Loucy (cell line): ENCODE measurements at regions not wholly inside any gene's neighbourhood (a gene's known extent, or its start where the extent isn't known, plus 50 kb on each side); places are given as distances from the start of the nearest gene placed in this dataset.

Experiments
- H2AFZ ChIP-seq: fragments of 200-600 bp; sonication (generic); 2 replicates; pipeline ENCODE4 v1.6.0; 2016; ENCODE audit warnings: antibody characterized with exemption, mild to moderate bottlenecking, low read length, moderate library complexity
- H3F3A ChIP-seq: fragments of 200-600 bp; 2 replicates; pipeline ENCODE4 v1.6.0; 2016; ENCODE audit warnings: antibody characterized with exemption, low read depth, mild to moderate bottlenecking
- H3K27me3 ChIP-seq: fragments of 200-600 bp; sonication (generic); 2 replicates; pipeline ENCODE4 v1.6.1; 2014; ENCODE audit warnings: low read length, mild to moderate bottlenecking; ENCODE audit not compliant: insufficient read depth, poor library complexity, severe bottlenecking
- H3K36me3 ChIP-seq: fragments of 200-600 bp; sonication (generic); 2 replicates; pipeline ENCODE4 v1.6.1; 2016; ENCODE audit warnings: low read length; ENCODE audit not compliant: insufficient read depth
- H3K4me1 ChIP-seq: fragments of 200-600 bp; sonication (generic); 2 replicates; pipeline ENCODE4 v1.5.1; 2014; ENCODE audit warnings: low read length, mild to moderate bottlenecking; ENCODE audit not compliant: insufficient read depth, poor library complexity, severe bottlenecking
- H3K4me2 ChIP-seq: fragments of 200-600 bp; sonication (generic); 2 replicates; pipeline ENCODE4 v1.6.0; 2014; ENCODE audit warnings: antibody characterized with exemption, low read length, low read depth, mild to moderate bottlenecking; ENCODE audit not compliant: poor library complexity, severe bottlenecking
- H3K4me3 ChIP-seq: fragments of 200-600 bp; sonication (generic); 2 replicates; pipeline ENCODE4 v1.5.1; 2014; ENCODE audit warnings: low read length, mild to moderate bottlenecking, mixed read lengths; ENCODE audit not compliant: poor library complexity, severe bottlenecking
- H3K79me2 ChIP-seq: fragments of 200-600 bp; sonication (generic); 2 replicates; pipeline ENCODE4 v1.6.1; 2014; ENCODE audit warnings: low read length; ENCODE audit not compliant: insufficient read depth
- H3K9ac ChIP-seq: fragments of 200-600 bp; sonication (generic); 2 replicates; pipeline ENCODE4 v1.6.0; 2014; ENCODE audit warnings: mild to moderate bottlenecking, low read depth, low read length, moderate library complexity; ENCODE audit not compliant: poor library complexity, severe bottlenecking
- H3K9me2 ChIP-seq: fragments of 200-600 bp; sonication (generic); replicated peaks from 2 replicates; pipeline ENCODE4 v1.6.1; 2016; ENCODE audit warnings: low read depth, low read length, mixed read lengths
- H3K9me3 ChIP-seq: fragments of 200-600 bp; sonication (generic); 2 replicates; pipeline ENCODE4 v1.6.1; 2014; ENCODE audit warnings: mild to moderate bottlenecking, antibody characterized with exemption, low read length, low read depth; ENCODE audit not compliant: insufficient read depth
- H4K20me1 ChIP-seq: fragments of 200-600 bp; sonication (generic); 2 replicates; pipeline ENCODE4 v1.6.0; 2014; ENCODE audit warnings: antibody characterized with exemption, low read length, mild to moderate bottlenecking; ENCODE audit not compliant: insufficient read depth, poor library complexity, severe bottlenecking
- CTCF ChIP-seq: fragments of 200-600 bp; sonication (generic); conservative IDR thresholded peaks from 2 replicates; pipeline ENCODE4 v1.5.1; 2014; ENCODE audit warnings: mild to moderate bottlenecking, antibody characterized with exemption, low read length
- EZH2phosphoT487 ChIP-seq: fragments of 200-600 bp; IDR thresholded peaks from 2 replicates; pipeline ENCODE4 v1.6.1; 2018; ENCODE audit warnings: antibody characterized with exemption, mild to moderate bottlenecking, moderate library complexity, borderline replicate concordance

- no peaks in the 10 kb centered on the region for H3K4me1 ChIP-seq
- no peak for TF ChIP-seq EZH2phosphoT487
- no peak for TF ChIP-seq CTCF
- no peak overlapping the region for H2AFZ ChIP-seq
- H3K9me2 ChIP-seq = no peaks in the 10 kb centered on the region
- no peaks in the 10 kb centered on the region for H3K36me3 ChIP-seq
- no peaks in the 10 kb centered on the region for H3K27me3 ChIP-seq
- no peaks in the 10 kb centered on the region for H3F3A ChIP-seq
- H3K9me3 ChIP-seq = no peaks in the 10 kb centered on the region
- no peaks in the 10 kb centered on the region for H3K79me2 ChIP-seq
- H3K4me3 ChIP-seq = no peak overlapping the region
- H4K20me1 ChIP-seq = no peaks in the 10 kb centered on the region
- H3K9ac ChIP-seq = no peak overlapping the region
- no peak overlapping the region for H3K4me2 ChIP-seq
Observed at GRCh38 chr14:25436906-25437305, 387.0 kb upstream of the STXBP6 start.

DNA sequence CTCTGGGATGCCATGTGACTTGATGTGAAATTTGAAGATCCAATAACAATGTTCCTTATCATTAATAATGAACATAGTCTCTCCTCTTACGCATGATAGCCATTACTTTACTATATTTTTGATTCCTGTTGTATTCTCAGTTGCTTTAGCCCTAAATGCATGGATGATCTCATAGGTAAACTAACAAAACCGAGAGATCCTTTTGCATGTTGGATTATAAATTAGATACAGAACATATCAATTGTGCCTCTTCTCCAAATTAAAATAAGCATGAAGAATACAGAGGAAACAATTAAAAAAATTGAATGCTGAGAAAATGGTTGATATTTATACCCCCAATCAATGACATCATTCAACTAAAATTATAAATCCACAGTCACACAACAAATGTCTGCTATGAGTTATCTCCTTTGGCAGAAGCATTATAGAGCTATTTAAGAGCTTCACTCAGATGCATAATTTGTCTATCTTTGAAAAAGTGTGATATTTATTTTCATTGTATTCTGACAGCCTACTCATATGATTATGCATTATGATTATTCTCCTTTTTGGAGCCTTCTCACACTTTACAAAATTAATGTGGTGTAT is 386.4 kb upstream of the STXBP6 start:
- no peaks in the 10 kb centered on the region for H3K79me2 ChIP-seq
- H3F3A ChIP-seq = no peaks in the 10 kb centered on the region
- no peaks in the 10 kb centered on the region for H3K4me1 ChIP-seq
- H2AFZ ChIP-seq = no peak overlapping the region
- no peak overlapping the region for H3K4me3 ChIP-seq
- no peaks in the 10 kb centered on the region for H3K36me3 ChIP-seq
- H3K9me2 ChIP-seq = no peaks in the 10 kb centered on the region
- H4K20me1 ChIP-seq = no peaks in the 10 kb centered on the region
- H3K4me2 ChIP-seq = no peak overlapping the region
- H3K9ac ChIP-seq = no peak overlapping the region
- TF ChIP-seq EZH2phosphoT487 (no peak), CTCF (no peak)
- no peaks in the 10 kb centered on the region for H3K9me3 ChIP-seq
- H3K27me3 ChIP-seq = no peaks in the 10 kb centered on the region

DNA sequence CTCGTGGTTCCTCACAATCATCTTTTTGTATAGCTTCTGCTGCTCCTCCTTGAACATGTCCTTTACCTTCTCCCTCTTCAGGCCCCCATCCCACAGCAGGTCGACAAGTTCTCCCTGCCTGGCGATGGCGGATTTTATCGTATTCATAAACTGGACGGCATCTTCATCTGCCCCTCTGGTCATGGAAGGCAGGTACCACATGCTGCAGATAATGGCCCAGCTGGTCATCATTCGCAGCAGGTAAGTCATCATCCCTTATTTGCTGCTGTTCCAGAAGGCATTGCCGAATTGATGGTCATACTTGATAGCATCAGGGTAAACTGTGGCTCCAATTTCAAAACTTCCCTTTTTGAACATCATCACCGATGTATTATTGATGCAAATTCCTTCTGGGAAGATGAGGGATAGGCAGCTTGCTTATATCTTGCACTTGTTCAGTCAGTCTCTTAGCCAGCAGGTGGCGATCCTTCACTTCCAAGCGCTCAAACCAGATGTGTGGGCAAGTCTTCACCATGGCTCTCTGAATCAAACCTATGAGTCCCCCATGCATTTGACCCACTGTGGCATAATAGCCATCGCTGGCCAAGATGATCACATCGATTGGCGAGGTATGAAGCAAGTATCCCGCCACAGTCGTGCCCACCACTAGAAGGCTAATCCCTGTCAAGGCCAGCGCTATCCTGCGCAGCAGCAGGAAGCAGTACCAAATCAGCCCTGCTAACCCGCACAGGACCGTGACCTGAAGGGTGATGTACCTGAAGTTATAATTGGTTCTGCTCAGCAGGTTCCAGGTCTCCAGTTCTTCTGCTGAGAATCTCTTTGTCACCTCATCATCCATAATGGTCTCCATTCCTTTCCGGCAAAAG is 381.5 kb upstream of the STXBP6 start:
- Histone ChIP-seq H3K27me3 (no peaks in the 10 kb centered on the region), H3K9ac (no peak overlapping the region), H4K20me1 (no peaks in the 10 kb centered on the region), H2AFZ (no peak overlapping the region), H3K4me3 (no peak overlapping the region), H3K79me2 (no peaks in the 10 kb centered on the region), H3F3A (no peaks in the 10 kb centered on the region), H3K9me3 (no peaks in the 10 kb centered on the region), H3K4me1 (no peaks in the 10 kb centered on the region), H3K36me3 (no peaks in the 10 kb centered on the region), H3K4me2 (no peak overlapping the region), H3K9me2 (no peaks in the 10 kb centered on the region)
- TF ChIP-seq CTCF (peak; percentile 67), EZH2phosphoT487 (no peak)
